Thymus (tissue), 11 donors: ENCODE measurements at regions not wholly inside any gene's neighbourhood (a gene's known extent, or its start where the extent isn't known, plus 50 kb on each side); places are given as distances from the start of the nearest gene placed in this dataset.

Experiments
- DNase-seq, 9 donors: peaks; one replicate each; pipeline ENCODE4 v3.0.0-alpha.2; 2013; ENCODE audit warnings: low spot score in 9 of 9, low read depth in 6 of 9, missing footprints in 1 of 9
- H3K27ac ChIP-seq, 2 donors: one replicate each; pipeline ENCODE4 v1.5.1; 2013; ENCODE audit warnings: control low read depth in 1 of 2, low read depth in 1 of 2, low read length in 1 of 2, mild to moderate bottlenecking in 1 of 2, moderate library complexity in 1 of 2
- H3K27me3 ChIP-seq, 2 donors: one replicate each; pipeline ENCODE4 v1.5.1; 2013; ENCODE audit warnings: low read length in 1 of 2; ENCODE audit not compliant: control insufficient read depth in 2 of 2, insufficient read depth in 1 of 2
- H3K36me3 ChIP-seq, 2 donors: one replicate each; pipeline ENCODE4 v1.5.1; 2013; ENCODE audit warnings: low read length in 1 of 2, mild to moderate bottlenecking in 1 of 2, moderate library complexity in 1 of 2; ENCODE audit not compliant: control insufficient read depth in 2 of 2, insufficient read depth in 2 of 2
- H3K4me1 ChIP-seq, 2 donors: one replicate each; pipeline ENCODE4 v1.5.1; 2013; ENCODE audit warnings: low read length in 2 of 2; ENCODE audit not compliant: control insufficient read depth in 2 of 2, insufficient read depth in 2 of 2
- H3K4me3 ChIP-seq, 2 donors: one replicate each; pipeline ENCODE4 v1.5.1; 2013; ENCODE audit warnings: low read length in 2 of 2, control low read depth in 1 of 2, mild to moderate bottlenecking in 1 of 2
- H3K9me3 ChIP-seq, 2 donors: one replicate each; pipeline ENCODE4 v1.5.1; 2013; ENCODE audit warnings: low read length in 1 of 2, mild to moderate bottlenecking in 1 of 2; ENCODE audit not compliant: control insufficient read depth in 2 of 2, insufficient read depth in 1 of 2
- WGBS: extraction: QIAGEN DNeasy Blood & Tissue Kit; methylation state at CpG from one replicate; pipeline ENCODE4 v1.1.7; 2013; 5-methylcytosine and 5-hydroxymethylcytosine counted together
- donor health status: healthy.

GRCh38 chr3:41075975-41076374, 123.3 kb upstream of the CTNNB1 start:
- H3K9me3 ChIP-seq: no peaks in the 10 kb centered on the region
- H3K27me3 ChIP-seq: no peaks in the 10 kb centered on the region
- H3K4me1 ChIP-seq: no peaks in the 10 kb centered on the region
- H3K27ac ChIP-seq: no peak overlapping the region
- no peak overlapping the region for H3K4me3 ChIP-seq
- H3K36me3 ChIP-seq: no peaks in the 10 kb centered on the region
- no peak for DNase-seq
- 90% methylated on average over 7 of the region's 7 CpGs for WGBS

GRCh38 chr3:41076399-41076798, 122.9 kb upstream of the CTNNB1 start:
- Histone ChIP-seq H3K36me3 (no peaks in the 10 kb centered on the region), H3K4me3 (no peak overlapping the region), H3K27me3 (no peaks in the 10 kb centered on the region), H3K9me3 (no peaks in the 10 kb centered on the region), H3K4me1 (no peaks in the 10 kb centered on the region), H3K27ac (no peak overlapping the region)
- DNase-seq: no peak

GRCh38 chr3:41080141-41080540, 119.2 kb upstream of the CTNNB1 start:
- H3K4me1 ChIP-seq: no peaks in the 10 kb centered on the region
- DNase-seq: no peak
- H3K4me3 ChIP-seq: no peak overlapping the region
- 89% methylated on average over 4 of the region's 4 CpGs for WGBS
- no peaks in the 10 kb centered on the region for H3K9me3 ChIP-seq
- H3K36me3 ChIP-seq: no peaks in the 10 kb centered on the region
- H3K27me3 ChIP-seq: no peaks in the 10 kb centered on the region
- H3K27ac ChIP-seq: no peak overlapping the region

- no peaks in the 10 kb centered on the region for H3K9me3 ChIP-seq
- no peak for DNase-seq
- no peaks in the 10 kb centered on the region for H3K27me3 ChIP-seq
- H3K4me1 ChIP-seq: no peaks in the 10 kb centered on the region
- H3K27ac ChIP-seq: no peak overlapping the region
- WGBS: 82% methylated on average over 1 of the region's 1 CpG
- H3K4me3 ChIP-seq: no peak overlapping the region
- H3K36me3 ChIP-seq: no peaks in the 10 kb centered on the region
These were observed 110.4 kb upstream of the CTNNB1 start for GRCh38 chr3:41088882-41089281.

- 84% methylated on average over 1 of the region's 1 CpG for WGBS
- no peak for DNase-seq
- H3K9me3 ChIP-seq: no peaks in the 10 kb centered on the region
- H3K27ac ChIP-seq: no peak overlapping the region
- H3K4me1 ChIP-seq: no peaks in the 10 kb centered on the region
- H3K27me3 ChIP-seq: no peaks in the 10 kb centered on the region
- no peaks in the 10 kb centered on the region for H3K36me3 ChIP-seq
- no peak overlapping the region for H3K4me3 ChIP-seq
These were observed 109.7 kb upstream of the CTNNB1 start for GRCh38 chr3:41089566-41089965.

GRCh38 chr3:41092844-41093243, 106.5 kb upstream of the CTNNB1 start:
- H3K4me3 ChIP-seq: no peak overlapping the region
- H3K36me3 ChIP-seq: no peaks in the 10 kb centered on the region
- no peaks in the 10 kb centered on the region for H3K9me3 ChIP-seq
- H3K27ac ChIP-seq: no peak overlapping the region
- no peaks in the 10 kb centered on the region for H3K4me1 ChIP-seq
- DNase-seq: no peak
- no peaks in the 10 kb centered on the region for H3K27me3 ChIP-seq
- 83% methylated on average over 4 of the region's 4 CpGs for WGBS

GRCh38 chr3:41093476-41093875, 105.8 kb upstream of the CTNNB1 start:
- 97% methylated on average over 3 of the region's 3 CpGs for WGBS
- Histone ChIP-seq H3K27ac (no peak overlapping the region), H3K9me3 (no peaks in the 10 kb centered on the region), H3K4me3 (no peak overlapping the region), H3K36me3 (no peaks in the 10 kb centered on the region), H3K4me1 (no peaks in the 10 kb centered on the region), H3K27me3 (no peaks in the 10 kb centered on the region)
- no peak for DNase-seq

- no peak for DNase-seq
- Histone ChIP-seq H3K4me1 (no peaks in the 10 kb centered on the region), H3K36me3 (no peaks in the 10 kb centered on the region), H3K4me3 (no peak overlapping the region), H3K27ac (no peak overlapping the region), H3K9me3 (no peaks in the 10 kb centered on the region), H3K27me3 (no peaks in the 10 kb centered on the region)
- WGBS: 95% methylated on average over 4 of the region's 4 CpGs
These were observed 105.0 kb upstream of the CTNNB1 start for GRCh38 chr3:41094351-41094750.

GRCh38 chr3:41095702-41096101, 103.6 kb upstream of the CTNNB1 start:
- H3K9me3 ChIP-seq: no peaks in the 10 kb centered on the region
- DNase-seq: no peak
- no peaks in the 10 kb centered on the region for H3K4me1 ChIP-seq
- H3K27ac ChIP-seq: no peak overlapping the region
- WGBS: 92% methylated on average over 8 of the region's 8 CpGs
- H3K36me3 ChIP-seq: no peaks in the 10 kb centered on the region
- H3K27me3 ChIP-seq: no peaks in the 10 kb centered on the region
- no peak overlapping the region for H3K4me3 ChIP-seq

GRCh38 chr3:41097896-41098496, 101.3 kb upstream of the CTNNB1 start:
- Histone ChIP-seq H3K27me3 (no peaks in the 10 kb centered on the region), H3K9me3 (no peaks in the 10 kb centered on the region), H3K4me3 (no peak overlapping the region), H3K4me1 (no peaks in the 10 kb centered on the region), H3K27ac (no peak overlapping the region), H3K36me3 (no peaks in the 10 kb centered on the region)
- no peak for DNase-seq
- 92% methylated on average over 3 of the region's 3 CpGs for WGBS
